Pancreas (tissue), 10 donors: ENCODE measurements at regions not wholly inside any gene's neighbourhood (a gene's known extent, or its start where the extent isn't known, plus 50 kb on each side); places are given as distances from the start of the nearest gene placed in this dataset.

Source experiments
- ATAC-seq, 4 donors: fragments of 200-7000 bp; cut with Tn5 transposase; one replicate each; pipeline versions ENCODE4 v1.8.0 to v1.9.1; 2020; ENCODE audit warnings: mild to moderate bottlenecking in 4 of 4, moderate library complexity in 4 of 4
- DNase-seq, 6 donors: peaks; one replicate each; pipeline ENCODE4 v3.0.0-alpha.2; 2020
- FAIRE-seq: peaks from 2 replicates; lab custom pipeline; 2012; peaks lifted over from hg19 to GRCh38; lab: Jason Lieb, UNC
- H3K27ac ChIP-seq, 4 donors: fragments of 200-600 bp; sonication (generic); 1 replicate in 3 of 4; 2 replicates in 1 of 4; pipeline versions ENCODE4 v1.5.0 to v1.8.0; 2020
- H3K27me3 ChIP-seq, 4 donors: fragments of 200-600 bp; one replicate each; pipeline ENCODE4 v1.8.0; 2021
- H3K36me3 ChIP-seq, 3 donors: fragments of 200-600 bp; sonication (generic) in 1 of 3; one replicate each; pipeline versions ENCODE4 v1.5.0 to v1.8.0; 2020 to 2021
- H3K4me1 ChIP-seq, 3 donors: fragments of 200-600 bp; one replicate each; pipeline ENCODE4 v1.8.0; 2021
- H3K4me3 ChIP-seq, 4 donors: fragments of 200-600 bp; sonication (generic) in 2 of 4; one replicate each; pipeline versions ENCODE4 v1.5.0 to v1.8.0; 2020 to 2021
- H3K9me3 ChIP-seq, 4 donors: fragments of 200-600 bp; one replicate each; pipeline ENCODE4 v1.8.0; 2021
- WGBS, 2 donors: extraction: QIAGEN DNeasy Blood & Tissue Kit; methylation state at CpG; one replicate each; pipeline ENCODE4 v1.1.7; 2013; 5-methylcytosine and 5-hydroxymethylcytosine counted together
- intact Hi-C, 3 donors: fragments of 100-400 bp; cut with DNase I; formaldehyde crosslinking; loops; one replicate each; pipeline versions ENCODE4 v1.11.1 to v1.14.2; 2022
- TF ChIP-seq, protein P1 (sequence below), 4 donors: fragments of 200-600 bp; sonication (generic) in 3 of 4; IDR thresholded peaks; one replicate each; pipeline versions ENCODE4 v1.5.0 to v1.8.0; 2021; ENCODE audit warnings: antibody characterized with exemption in 4 of 4
- donor health status: healthy with polysubstance abuse.
- donor health status: DM: no; HTN: no; CAD: no; lungs with moderate emphysema.
- donor health status: DM: no; HTN: no; CAD: no.
- donor health status: control.
- donor health status: control.
- donor health status: Bipolar disorder and iron deficiency.
- donor health status: DM: yes; HTN: yes; CAD: no.
- donor health status: DM: no; HTN: no; CAD: no.
- donor health status: DM: no; HTN: no; CAD: no.
- donor health status: DM: yes; HTN: yes; CAD: no.

DNA sequence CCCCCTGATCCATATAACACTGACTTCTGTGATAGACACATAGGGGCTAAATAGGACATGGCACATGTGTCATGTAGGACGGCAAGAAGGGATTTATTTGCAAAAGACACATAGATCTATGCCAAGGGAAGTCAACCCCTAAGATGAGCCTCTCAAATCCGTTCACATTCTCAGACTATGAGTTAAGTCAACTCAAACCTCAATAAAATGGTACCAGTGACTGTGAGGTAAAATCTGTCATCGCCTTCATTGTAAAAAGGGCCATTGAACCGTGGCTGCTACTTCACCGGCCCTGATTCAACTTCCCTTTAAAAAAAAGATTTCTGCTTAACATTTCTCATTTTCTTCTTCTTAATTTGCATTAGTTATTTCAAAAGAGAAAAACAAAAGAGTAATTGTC, 144.0 kb downstream of the ZNF281 start:
- TF ChIP-seq, protein P1, sequence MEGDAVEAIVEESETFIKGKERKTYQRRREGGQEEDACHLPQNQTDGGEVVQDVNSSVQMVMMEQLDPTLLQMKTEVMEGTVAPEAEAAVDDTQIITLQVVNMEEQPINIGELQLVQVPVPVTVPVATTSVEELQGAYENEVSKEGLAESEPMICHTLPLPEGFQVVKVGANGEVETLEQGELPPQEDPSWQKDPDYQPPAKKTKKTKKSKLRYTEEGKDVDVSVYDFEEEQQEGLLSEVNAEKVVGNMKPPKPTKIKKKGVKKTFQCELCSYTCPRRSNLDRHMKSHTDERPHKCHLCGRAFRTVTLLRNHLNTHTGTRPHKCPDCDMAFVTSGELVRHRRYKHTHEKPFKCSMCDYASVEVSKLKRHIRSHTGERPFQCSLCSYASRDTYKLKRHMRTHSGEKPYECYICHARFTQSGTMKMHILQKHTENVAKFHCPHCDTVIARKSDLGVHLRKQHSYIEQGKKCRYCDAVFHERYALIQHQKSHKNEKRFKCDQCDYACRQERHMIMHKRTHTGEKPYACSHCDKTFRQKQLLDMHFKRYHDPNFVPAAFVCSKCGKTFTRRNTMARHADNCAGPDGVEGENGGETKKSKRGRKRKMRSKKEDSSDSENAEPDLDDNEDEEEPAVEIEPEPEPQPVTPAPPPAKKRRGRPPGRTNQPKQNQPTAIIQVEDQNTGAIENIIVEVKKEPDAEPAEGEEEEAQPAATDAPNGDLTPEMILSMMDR (IDR thresholded peaks at IDR 0.05): no peak
- 94 to 96% methylated on average over 5 of the region's 5 CpGs for WGBS, 2 donors
- DNase-seq (no peak), FAIRE-seq (no peak), ATAC-seq (no peak)
- no peak overlapping the region for H3K27ac ChIP-seq
- H3K4me3 ChIP-seq: no peak overlapping the region
- H3K36me3 ChIP-seq: no peaks in the 10 kb centered on the region
- H3K27me3 ChIP-seq: no peaks in the 10 kb centered on the region
- H3K9me3 ChIP-seq: no peaks in the 10 kb centered on the region
- no peaks in the 10 kb centered on the region for H3K4me1 ChIP-seq
- intact Hi-C loops: loop anchor here in 1 of 3 donors (10.0 kb wide), 1 partner anchor 321 kb away; no protein-coding TSS in a partner anchor

DNA sequence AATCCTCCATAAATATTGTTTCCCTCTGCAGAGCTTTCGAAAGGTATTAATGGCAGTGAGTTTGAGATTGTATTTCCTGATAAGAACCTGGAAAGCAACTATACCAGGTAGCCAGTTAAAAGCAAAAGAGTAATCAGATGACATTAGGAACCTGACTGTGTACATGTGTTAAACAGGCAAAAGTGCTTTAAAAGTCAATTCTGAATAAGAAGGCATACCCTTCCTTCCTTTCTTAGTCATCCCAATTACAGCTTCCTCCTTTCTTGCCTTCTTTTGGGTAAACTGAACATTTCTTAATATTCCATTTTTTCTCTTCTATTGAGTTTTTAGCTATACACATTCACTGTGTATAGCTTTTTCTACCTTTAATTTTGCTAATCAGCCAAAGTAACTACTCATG, 144.7 kb downstream of the ZNF281 start:
- DNase-seq (no peak), FAIRE-seq (no peak), ATAC-seq (no peak)
- Histone ChIP-seq H3K9me3 (no peaks in the 10 kb centered on the region), H3K27ac (no peak overlapping the region), H3K4me3 (no peak overlapping the region), H3K4me1 (no peaks in the 10 kb centered on the region), H3K27me3 (no peaks in the 10 kb centered on the region), H3K36me3 (no peaks in the 10 kb centered on the region)
- TF ChIP-seq, protein P1 (IDR thresholded peaks at IDR 0.05): no peak
- WGBS, 2 donors: 83 to 89% methylated on average over 1 of the region's 1 CpG
- intact Hi-C loops: loop anchor here in 1 of 3 donors (10.0 kb wide), 1 partner anchor 320 kb away; no protein-coding TSS in a partner anchor

DNA sequence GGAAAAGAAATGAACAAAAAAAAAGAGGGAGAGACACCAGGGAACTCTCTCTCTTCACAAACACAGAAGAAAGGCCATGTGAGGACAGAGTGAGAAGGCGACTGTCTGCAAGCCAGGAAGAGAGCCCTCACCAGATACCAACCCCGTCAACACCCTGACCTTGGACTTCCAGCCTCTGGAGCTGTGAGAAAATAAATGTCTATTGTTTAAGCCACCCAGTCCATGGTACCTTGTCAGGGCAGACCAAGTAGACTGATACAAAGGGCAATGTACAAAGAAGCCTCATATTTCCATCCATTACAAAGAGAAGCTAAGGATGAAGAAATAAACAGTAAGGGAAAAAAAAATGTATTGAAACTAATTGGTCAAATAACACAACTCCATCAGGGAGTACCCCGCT, 146.6 kb downstream of the ZNF281 start:
- no peak overlapping the region for H3K4me3 ChIP-seq
- intact Hi-C loops: loop anchor here in 1 of 3 donors (10.0 kb wide), 1 partner anchor 318 kb away; no protein-coding TSS in a partner anchor
- TF ChIP-seq, protein P1 (IDR thresholded peaks at IDR 0.05): no peak
- H3K27ac ChIP-seq: no peak overlapping the region
- H3K36me3 ChIP-seq: no peaks in the 10 kb centered on the region
- WGBS, 2 donors: 58 to 66% methylated on average over 3 of the region's 3 CpGs
- DNase-seq: no peak
- ATAC-seq: no peak
- H3K4me1 ChIP-seq: no peaks in the 10 kb centered on the region
- H3K27me3 ChIP-seq: no peaks in the 10 kb centered on the region
- no peak for FAIRE-seq
- no peaks in the 10 kb centered on the region for H3K9me3 ChIP-seq

DNA sequence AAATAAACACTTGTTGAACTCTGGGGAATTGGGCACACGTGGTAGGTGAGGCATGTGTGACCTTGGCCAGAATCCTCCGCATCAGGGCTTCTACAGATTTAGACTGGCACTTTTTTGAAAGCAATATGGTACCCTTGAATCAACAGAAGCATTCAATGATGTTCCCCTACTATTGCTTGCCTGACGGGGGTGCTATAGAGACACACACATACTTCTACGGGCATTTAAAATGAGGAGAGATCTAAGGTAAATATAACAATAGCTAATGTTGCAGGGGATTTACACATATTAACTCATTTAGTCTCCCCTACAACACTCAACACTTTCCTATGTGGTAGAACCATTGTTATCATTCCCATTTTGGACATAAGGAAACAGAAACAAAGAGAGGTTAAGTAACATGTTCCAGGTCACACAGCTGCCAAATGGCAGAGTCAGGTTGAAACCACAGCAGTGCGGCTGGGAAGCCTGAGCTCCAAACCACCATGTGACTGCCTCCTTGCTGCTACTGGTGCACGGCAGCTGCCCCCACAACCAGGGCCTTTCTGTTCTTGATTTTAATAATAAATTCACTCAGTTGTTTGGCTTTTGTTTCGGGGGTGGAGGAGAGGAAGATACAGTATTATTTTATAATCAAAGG, 147.4 kb downstream of the ZNF281 start:
- no peak overlapping the region for H3K27ac ChIP-seq
- H3K27me3 ChIP-seq: no peaks in the 10 kb centered on the region
- no peaks in the 10 kb centered on the region for H3K9me3 ChIP-seq
- FAIRE-seq (no peak), ATAC-seq (no peak), DNase-seq (no peak)
- no peak overlapping the region for H3K4me3 ChIP-seq
- intact Hi-C loops: loop anchor here in 1 of 3 donors (10.0 kb wide), 1 partner anchor 318 kb away; no protein-coding TSS in a partner anchor
- WGBS, 2 donors: 76 to 77% methylated on average over 7 of the region's 7 CpGs
- TF ChIP-seq, protein P1 (IDR thresholded peaks at IDR 0.05): no peak
- H3K4me1 ChIP-seq: no peaks in the 10 kb centered on the region
- H3K36me3 ChIP-seq: no peaks in the 10 kb centered on the region
